ENCODE measurements at regions not wholly inside any gene's neighbourhood (a gene's known extent, or its start where the extent isn't known, plus 50 kb on each side); places are given as distances from the start of the nearest gene placed in this dataset.

- Histone ChIP-seq H3K4me1 (replicated peaks) (no peaks in the 10 kb centered on the region), H3K27me3 (replicated peaks; ENCODE audit: insufficient read depth) (no peaks in the 10 kb centered on the region), H3K4me3 (no peak overlapping the region), H3K36me3 (no peaks in the 10 kb centered on the region), H3K9me3 (no peaks in the 10 kb centered on the region), H3K27ac (no peak overlapping the region)
- no peak for DNase-seq (ENCODE audit: low spot score)
- intact Hi-C loops (cut with DNase I), result no loop called here
- 80% methylated on average over 11 of the region's 11 CpGs for WGBS
- TF ChIP-seq POLR2A (IDR thresholded peaks at IDR 0.05), result no peak
- no peak for TF ChIP-seq POLR2AphosphoS5 (IDR thresholded peaks at IDR 0.05)
- no peak for TF ChIP-seq CTCF (IDR thresholded peaks at IDR 0.05)
Measured at GRCh38 chr4:13988353-13989305, 361.1 kb upstream of the BOD1L1 start.

- no peaks in the 10 kb centered on the region for H3K36me3 ChIP-seq
- H3K9me3 ChIP-seq, result no peaks in the 10 kb centered on the region
- DNase-seq (ENCODE audit: low spot score), result no peak
- no peak overlapping the region for H3K27ac ChIP-seq
- intact Hi-C loops (cut with DNase I), result no loop called here
- no peak for TF ChIP-seq POLR2AphosphoS5 (IDR thresholded peaks at IDR 0.05)
- TF ChIP-seq POLR2A (IDR thresholded peaks at IDR 0.05), result no peak
- no peak for TF ChIP-seq CTCF (IDR thresholded peaks at IDR 0.05)
- 45% methylated on average over 6 of the region's 6 CpGs for WGBS
- no peak overlapping the region for H3K4me3 ChIP-seq
- no peaks in the 10 kb centered on the region for H3K27me3 ChIP-seq (replicated peaks; ENCODE audit: insufficient read depth)
- no peaks in the 10 kb centered on the region for H3K4me1 ChIP-seq (replicated peaks)
Measured at GRCh38 chr4:13989501-13989900, 362.0 kb upstream of the BOD1L1 start.

- intact Hi-C loops (cut with DNase I), result no loop called here
- no peaks in the 10 kb centered on the region for H3K4me1 ChIP-seq (replicated peaks)
- no peaks in the 10 kb centered on the region for H3K9me3 ChIP-seq
- WGBS, result 22% methylated on average over 4 of the region's 4 CpGs
- DNase-seq (ENCODE audit: low spot score), result no peak
- H3K4me3 ChIP-seq, result no peak overlapping the region
- TF ChIP-seq POLR2A (IDR thresholded peaks at IDR 0.05), result no peak
- TF ChIP-seq POLR2AphosphoS5 (IDR thresholded peaks at IDR 0.05), result no peak
- no peak for TF ChIP-seq CTCF (IDR thresholded peaks at IDR 0.05)
- no peaks in the 10 kb centered on the region for H3K27me3 ChIP-seq (replicated peaks; ENCODE audit: insufficient read depth)
- no peaks in the 10 kb centered on the region for H3K36me3 ChIP-seq
- H3K27ac ChIP-seq, result no peak overlapping the region
Measured at GRCh38 chr4:13990596-13991589, 363.4 kb upstream of the BOD1L1 start.

DNA sequence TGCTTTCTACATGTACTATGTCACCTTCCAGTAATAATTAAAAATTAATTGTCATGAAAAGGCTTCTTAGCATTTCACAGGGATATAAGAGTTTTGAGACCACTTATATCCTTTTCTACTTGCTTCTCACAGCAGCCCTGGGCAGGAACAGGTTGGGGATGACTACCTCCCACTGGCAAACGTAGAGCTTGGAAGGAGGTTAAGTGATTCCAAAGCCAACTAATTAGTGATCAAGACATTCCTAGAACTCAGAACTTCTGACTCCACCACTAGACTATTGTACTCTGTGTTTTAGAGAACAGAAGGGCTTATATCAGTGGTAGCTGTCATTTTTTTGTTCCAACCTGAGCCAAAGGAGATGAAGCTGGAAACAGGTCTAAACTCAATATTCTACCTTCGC, 364.5 kb upstream of the BOD1L1 start:
- no peak for DNase-seq (ENCODE audit: low spot score)
- Histone ChIP-seq H3K9me3 (no peaks in the 10 kb centered on the region), H3K4me1 (replicated peaks) (no peaks in the 10 kb centered on the region), H3K27ac (no peak overlapping the region), H3K36me3 (no peaks in the 10 kb centered on the region), H3K27me3 (replicated peaks; ENCODE audit: insufficient read depth) (no peaks in the 10 kb centered on the region), H3K4me3 (no peak overlapping the region)
- intact Hi-C loops (cut with DNase I), result no loop called here
- TF ChIP-seq POLR2AphosphoS5 (IDR thresholded peaks at IDR 0.05) (no peak), CTCF (IDR thresholded peaks at IDR 0.05) (no peak), POLR2A (IDR thresholded peaks at IDR 0.05) (no peak)
- 86% methylated on average over 2 of the region's 2 CpGs for WGBS
